GM12878 (cell line): ENCODE measurements at regions not wholly inside any gene's neighbourhood (a gene's known extent, or its start where the extent isn't known, plus 50 kb on each side); places are given as distances from the start of the nearest gene placed in this dataset.

ENCODE experiments used
- ATAC-seq: fragments of 200-7000 bp; cut with Tn5 transposase; 3 replicates; pipeline ENCODE4 v1.9.1; 2020; ENCODE audit warnings: mild to moderate bottlenecking, moderate library complexity
- BruUV-seq: library from RNA; stranded (reverse); fragments of 400-500 nt; replicated peaks from 2 replicates; lab custom pipeline; 2021; lab: Mats Ljungman, UMichigan
- CTCF ChIA-PET: fragments of 300-600 bp; sonication (Branson Sonifier 250); formaldehyde crosslinking; extraction: SDS; loops from one replicate; lab custom pipeline; 2021; ENCODE audit warnings: inconsistent platforms; lab: Yijun Ruan, JAX
- POLR2A ChIA-PET: fragments of 350-600 bp; formaldehyde crosslinking; extraction: SDS; loops from one replicate; lab custom pipeline; 2021; ENCODE audit warnings: inconsistent platforms; lab: Charles Lee
- RAD21 ChIA-PET: fragments of 300-600 bp; sonication (Branson Sonifier 250); formaldehyde crosslinking; loops from one replicate; lab custom pipeline; 2023; ENCODE audit warnings: antibody characterized with exemption; ENCODE audit not compliant: unreplicated experiment; lab: Charles Lee
- SMC1A ChIA-PET: fragments of 300-600 bp; sonication (Branson Sonifier 250); formaldehyde crosslinking; loops from one replicate; lab custom pipeline; 2023; ENCODE audit not compliant: unreplicated experiment, uncharacterized antibody; lab: Charles Lee
- DNase-seq: peaks from one replicate; pipeline ENCODE4 v3.0.0-alpha.2; 2011; ENCODE audit warnings: low read depth, low spot score
- FAIRE-seq: peaks from 3 replicates; lab custom pipeline; 2011; peaks lifted over from hg19 to GRCh38; lab: Jason Lieb, UNC
- H2AFZ ChIP-seq: 2 replicates; pipeline ENCODE4 v1.6.0; 2011; ENCODE audit warnings: low read depth, low read length, control low read depth; ENCODE audit not compliant: control insufficient read depth
- H3K27ac ChIP-seq: 2 replicates; pipeline ENCODE4 v1.5.1; 2011; ENCODE audit warnings: control low read depth; ENCODE audit not compliant: control insufficient read depth, insufficient read depth
- H3K27me3 ChIP-seq, 2 experiments: replicated peaks in 1 of 2; 2 replicates each; pipeline versions ENCODE4 v1.6.0 to v1.6.1; 2011; ENCODE audit warnings: low read length in 1 of 2; ENCODE audit not compliant: control insufficient read depth in 2 of 2, insufficient read depth in 2 of 2
- H3K36me3 ChIP-seq, 2 experiments: 2 replicates each; pipeline ENCODE4 v1.5.1; 2011; ENCODE audit warnings: low read length in 1 of 2; ENCODE audit not compliant: control insufficient read depth in 2 of 2, insufficient read depth in 2 of 2
- H3K4me1 ChIP-seq: 2 replicates; pipeline ENCODE4 v1.6.1; 2011; ENCODE audit warnings: mild to moderate bottlenecking, low read length, moderate library complexity, mixed read lengths; ENCODE audit not compliant: control insufficient read depth, insufficient read depth
- H3K4me2 ChIP-seq: 2 replicates; pipeline ENCODE4 v1.6.0; 2011; ENCODE audit warnings: control low read depth; ENCODE audit not compliant: control insufficient read depth, insufficient read depth
- H3K4me3 ChIP-seq: fragments of 200-600 bp; sonication (generic); 2 replicates; pipeline ENCODE4 v1.5.1; 2016
- H3K79me2 ChIP-seq: 2 replicates; pipeline ENCODE4 v1.6.0; 2011; ENCODE audit warnings: low read length; ENCODE audit not compliant: control insufficient read depth, insufficient read depth
- H3K9ac ChIP-seq: 2 replicates; pipeline ENCODE4 v1.8.0; 2011; ENCODE audit warnings: low read length, control low read depth, mixed read lengths; ENCODE audit not compliant: control insufficient read depth, insufficient read depth
- H3K9me3 ChIP-seq: replicated peaks from 3 replicates; pipeline ENCODE4 v1.5.1; 2011; ENCODE audit warnings: mild to moderate bottlenecking, low read length; ENCODE audit not compliant: control insufficient read depth, insufficient read depth
- H4K20me1 ChIP-seq: 2 replicates; pipeline ENCODE4 v1.6.0; 2011; ENCODE audit not compliant: control insufficient read depth, insufficient read depth
- DPF2 ChIP-seq: fragments of 450-650 bp; IDR thresholded peaks from 2 replicates; pipeline ENCODE4 v1.6.1; 2017; ENCODE audit warnings: mild to moderate bottlenecking
- ETV6 ChIP-seq, 2 experiments: fragments of 450-650 bp in 1 of 2; IDR thresholded peaks in 1 of 2; conservative IDR thresholded peaks in 1 of 2; 2 replicates each; pipeline ENCODE4 v1.6.1; 2014; ENCODE audit warnings: antibody characterized with exemption in 1 of 2, borderline replicate concordance in 1 of 2, low read depth in 1 of 2, mild to moderate bottlenecking in 1 of 2, moderate library complexity in 1 of 2
- IKZF2 ChIP-seq, 2 experiments: fragments of 450-650 bp; IDR thresholded peaks; 2 replicates each; pipeline ENCODE4 v1.6.1; 2017; ENCODE audit warnings: mild to moderate bottlenecking in 2 of 2, moderate library complexity in 2 of 2
- PAX8 ChIP-seq: fragments of 450-650 bp; IDR thresholded peaks from 2 replicates; pipeline ENCODE4 v1.6.1; 2017; ENCODE audit warnings: mild to moderate bottlenecking, moderate library complexity
- SIX5 ChIP-seq: IDR thresholded peaks from 2 replicates; pipeline ENCODE4 v1.6.1; 2011; ENCODE audit warnings: mild to moderate bottlenecking, low read depth, low read length, moderate library complexity; ENCODE audit not compliant: severe bottlenecking
- ZNF207 ChIP-seq: fragments of 450-650 bp; IDR thresholded peaks from 2 replicates; pipeline ENCODE4 v1.6.1; 2014; ENCODE audit warnings: antibody characterized with exemption, mild to moderate bottlenecking, borderline replicate concordance
- WGBS: methylation state at CpG from one replicate; pipeline ENCODE4 v1.1.6; 2016; ENCODE audit warnings: low lambda C conversion rate; ENCODE audit not compliant: insufficient replicate concordance, insufficient coverage; ENCODE audit errors: missing lambda C conversion rate; 5-methylcytosine and 5-hydroxymethylcytosine counted together
- in situ Hi-C: fragments of 300-500 bp; cut with MboI; formaldehyde crosslinking; loops from 9 replicates; pipeline ENCODE4 v1.14.3; 2018; ENCODE audit warnings: mixed read lengths
- intact Hi-C: fragments of 100-400 bp; cut with micrococcal nuclease; formaldehyde crosslinking; loops from one replicate; pipeline ENCODE4 v1.14.2; 2022; ENCODE audit not compliant: unreplicated experiment
- TF ChIP-seq, protein P1 (sequence below): fragments of 450-650 bp; formaldehyde crosslinking; IDR thresholded peaks from 2 replicates; pipeline ENCODE4 v1.4.0; 2020; ENCODE audit warnings: mild to moderate bottlenecking, moderate library complexity
- TF ChIP-seq, protein P2 (sequence below): fragments of 450-650 bp; conservative IDR thresholded peaks from 2 replicates; pipeline ENCODE4 v1.6.1; 2017; ENCODE audit warnings: mild to moderate bottlenecking, moderate library complexity

DNA sequence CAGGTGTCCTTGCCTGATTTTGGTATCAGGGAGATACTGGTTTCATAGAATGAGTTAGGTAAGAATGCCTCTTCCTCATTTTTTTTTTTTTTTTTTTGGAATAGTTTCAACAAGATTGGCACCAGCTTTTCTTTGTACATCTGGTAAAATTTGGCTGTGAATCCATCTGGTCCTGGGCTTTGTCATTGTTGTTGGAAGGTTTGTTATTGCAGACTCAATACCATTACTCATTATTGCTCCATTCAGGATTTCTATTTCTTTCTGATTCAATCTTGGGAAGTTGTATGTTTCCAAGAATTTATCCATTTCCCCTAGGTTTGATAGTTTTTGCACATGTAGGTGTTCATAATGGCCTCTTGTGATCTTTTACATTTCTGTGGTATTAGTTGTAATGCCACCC lies 126.0 kb upstream of the KITLG start (continued):
- TF ChIP-seq, protein P1, sequence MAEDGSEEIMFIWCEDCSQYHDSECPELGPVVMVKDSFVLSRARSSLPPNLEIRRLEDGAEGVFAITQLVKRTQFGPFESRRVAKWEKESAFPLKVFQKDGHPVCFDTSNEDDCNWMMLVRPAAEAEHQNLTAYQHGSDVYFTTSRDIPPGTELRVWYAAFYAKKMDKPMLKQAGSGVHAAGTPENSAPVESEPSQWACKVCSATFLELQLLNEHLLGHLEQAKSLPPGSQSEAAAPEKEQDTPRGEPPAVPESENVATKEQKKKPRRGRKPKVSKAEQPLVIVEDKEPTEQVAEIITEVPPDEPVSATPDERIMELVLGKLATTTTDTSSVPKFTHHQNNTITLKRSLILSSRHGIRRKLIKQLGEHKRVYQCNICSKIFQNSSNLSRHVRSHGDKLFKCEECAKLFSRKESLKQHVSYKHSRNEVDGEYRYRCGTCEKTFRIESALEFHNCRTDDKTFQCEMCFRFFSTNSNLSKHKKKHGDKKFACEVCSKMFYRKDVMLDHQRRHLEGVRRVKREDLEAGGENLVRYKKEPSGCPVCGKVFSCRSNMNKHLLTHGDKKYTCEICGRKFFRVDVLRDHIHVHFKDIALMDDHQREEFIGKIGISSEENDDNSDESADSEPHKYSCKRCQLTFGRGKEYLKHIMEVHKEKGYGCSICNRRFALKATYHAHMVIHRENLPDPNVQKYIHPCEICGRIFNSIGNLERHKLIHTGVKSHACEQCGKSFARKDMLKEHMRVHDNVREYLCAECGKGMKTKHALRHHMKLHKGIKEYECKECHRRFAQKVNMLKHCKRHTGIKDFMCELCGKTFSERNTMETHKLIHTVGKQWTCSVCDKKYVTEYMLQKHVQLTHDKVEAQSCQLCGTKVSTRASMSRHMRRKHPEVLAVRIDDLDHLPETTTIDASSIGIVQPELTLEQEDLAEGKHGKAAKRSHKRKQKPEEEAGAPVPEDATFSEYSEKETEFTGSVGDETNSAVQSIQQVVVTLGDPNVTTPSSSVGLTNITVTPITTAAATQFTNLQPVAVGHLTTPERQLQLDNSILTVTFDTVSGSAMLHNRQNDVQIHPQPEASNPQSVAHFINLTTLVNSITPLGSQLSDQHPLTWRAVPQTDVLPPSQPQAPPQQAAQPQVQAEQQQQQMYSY: no peak
- TF ChIP-seq ETV6 (conservative IDR thresholded peaks at IDR 0.05 in 1 of 2, IDR thresholded peaks at IDR 0.05 in 1 of 2; ENCODE audit: borderline replicate concordance in 1 of 2, low read depth in 1 of 2) (no peak), DPF2 (no peak), ZNF207 (no peak), SIX5 (no peak)

DNA sequence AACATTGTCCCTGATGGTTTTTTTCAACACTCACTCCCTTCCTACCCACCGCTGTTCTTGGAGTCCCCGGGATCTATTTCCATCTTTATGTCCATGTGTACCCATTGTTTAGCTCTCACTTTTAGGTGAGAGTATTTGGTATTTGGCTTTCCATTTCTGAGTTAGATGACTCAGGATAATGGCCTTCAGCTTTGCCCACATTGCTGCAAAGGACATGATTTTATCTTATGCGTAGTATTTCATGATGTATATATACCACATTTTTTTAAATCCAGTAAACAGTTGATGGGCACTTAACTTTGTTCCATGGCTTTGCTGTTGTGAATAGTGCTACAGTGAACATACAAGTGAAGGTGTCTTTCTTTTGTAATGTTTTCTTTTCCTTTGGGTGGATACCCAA lies 123.5 kb upstream of the KITLG start:
- no peaks in the 10 kb centered on the region for H3K79me2 ChIP-seq

More for the DNA sequence above, 123.5 kb upstream of the KITLG start:
- ATAC-seq: no peak
- Histone ChIP-seq H3K9me3 (no peaks in the 10 kb centered on the region), H3K27me3 (no peaks in the 10 kb centered on the region), H4K20me1 (no peaks in the 10 kb centered on the region), H2AFZ (no peak overlapping the region), H3K4me3 (no peak overlapping the region), H3K27ac (no peak overlapping the region), H3K9ac (no peak overlapping the region), H3K4me2 (no peak overlapping the region), H3K4me1 (no peaks in the 10 kb centered on the region), H3K36me3 (no peaks in the 10 kb centered on the region)
- WGBS: 72% methylated on average over 3 of the region's 3 CpGs
- TF ChIP-seq IKZF2 (IDR thresholded peaks at IDR 0.05) (no peak), PAX8 (no peak)
- TF ChIP-seq, protein P2, sequence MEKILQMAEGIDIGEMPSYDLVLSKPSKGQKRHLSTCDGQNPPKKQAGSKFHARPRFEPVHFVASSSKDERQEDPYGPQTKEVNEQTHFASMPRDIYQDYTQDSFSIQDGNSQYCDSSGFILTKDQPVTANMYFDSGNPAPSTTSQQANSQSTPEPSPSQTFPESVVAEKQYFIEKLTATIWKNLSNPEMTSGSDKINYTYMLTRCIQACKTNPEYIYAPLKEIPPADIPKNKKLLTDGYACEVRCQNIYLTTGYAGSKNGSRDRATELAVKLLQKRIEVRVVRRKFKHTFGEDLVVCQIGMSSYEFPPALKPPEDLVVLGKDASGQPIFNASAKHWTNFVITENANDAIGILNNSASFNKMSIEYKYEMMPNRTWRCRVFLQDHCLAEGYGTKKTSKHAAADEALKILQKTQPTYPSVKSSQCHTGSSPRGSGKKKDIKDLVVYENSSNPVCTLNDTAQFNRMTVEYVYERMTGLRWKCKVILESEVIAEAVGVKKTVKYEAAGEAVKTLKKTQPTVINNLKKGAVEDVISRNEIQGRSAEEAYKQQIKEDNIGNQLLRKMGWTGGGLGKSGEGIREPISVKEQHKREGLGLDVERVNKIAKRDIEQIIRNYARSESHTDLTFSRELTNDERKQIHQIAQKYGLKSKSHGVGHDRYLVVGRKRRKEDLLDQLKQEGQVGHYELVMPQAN: no peak
- ChIA-PET POLR2A (no interaction called here), CTCF (no interaction called here), SMC1A (no interaction called here), RAD21 (no interaction called here)
- intact Hi-C loops: no loop called here
- no peak for DNase-seq
- FAIRE-seq: no peak
- no TSS peak for BruUV-seq
- in situ Hi-C loops: no loop called here
